OCI-LY3 (cell line): ENCODE measurements at regions not wholly inside any gene's neighbourhood (a gene's known extent, or its start where the extent isn't known, plus 50 kb on each side); places are given as distances from the start of the nearest gene placed in this dataset.
"Not testable (repeated sequence)": the region's sequence is repeated elsewhere in the genome, so short reads cannot be mapped to it uniquely, and the experiment has no call there.

Experiments
- CTCF ChIP-seq: fragments of 200-600, 300-600 bp; sonication (generic); IDR thresholded peaks from 2 replicates; pipeline ENCODE4 v1.5.1; 2014; ENCODE audit warnings: antibody characterized with exemption, low read length, low read depth
- EZH2phosphoT487 ChIP-seq: fragments of 200-600 bp; shearing (Covaris generic); IDR thresholded peaks from 2 replicates; pipeline ENCODE4 v1.6.1; 2018; ENCODE audit warnings: antibody characterized with exemption, mixed run types, low read depth

GRCh38 chr1:234888247-234888646, 240.4 kb downstream of the TOMM20 start:
- TF ChIP-seq CTCF, EZH2phosphoT487: not testable (repeated sequence)
